K562 (cell line): ENCODE measurements at regions not wholly inside any gene's neighbourhood (a gene's known extent, or its start where the extent isn't known, plus 50 kb on each side); places are given as distances from the start of the nearest gene placed in this dataset.

Experiments
- KAT2B ChIP-seq: IDR thresholded peaks from one replicate; pipeline ENCODE4 v1.6.1; 2012; ENCODE audit warnings: low read depth, mild to moderate bottlenecking, control low read depth, inconsistent platforms, low read length, moderate library complexity
- RAD51 ChIP-seq: fragments of 450-650 bp; IDR thresholded peaks from 2 replicates; pipeline ENCODE4 v1.7.1; 2016; ENCODE audit warnings: low read depth, mild to moderate bottlenecking, borderline replicate concordance
- RFX5 ChIP-seq: IDR thresholded peaks from 2 replicates; pipeline ENCODE4 v1.6.1; 2011; ENCODE audit warnings: low read depth, mild to moderate bottlenecking, improper control_type of control experiment, low read length
- SMARCC2 ChIP-seq: fragments of 450-650 bp; IDR thresholded peaks from 2 replicates; pipeline ENCODE4 v1.6.1; 2017; ENCODE audit warnings: antibody characterized with exemption, moderate library complexity, mild to moderate bottlenecking, low read depth
- TBP ChIP-seq: optimal IDR thresholded peaks from 2 replicates; pipeline ENCODE3; 2011; ENCODE audit warnings: low read depth, low read length, improper control_type of control experiment
- ZNF696 ChIP-seq: fragments of 250-450 bp; sonication (Bioruptor Pico); conservative IDR thresholded peaks from 2 replicates; pipeline ENCODE4 v1.4.0; 2020; ENCODE audit warnings: mild to moderate bottlenecking, moderate library complexity
- TF ChIP-seq, protein P1 (sequence below): fragments of 150-350 bp; conservative IDR thresholded peaks from 2 replicates; pipeline ENCODE4 v1.6.1; 2014; ENCODE audit warnings: low read length
- TF ChIP-seq, protein P2 (sequence below), 2 experiments: IDR thresholded peaks in 1 of 2; conservative IDR thresholded peaks in 1 of 2; 2 replicates each; pipeline ENCODE4 v1.6.1; 2016; ENCODE audit warnings: low read depth in 2 of 2, mild to moderate bottlenecking in 1 of 2, missing compliant biosample characterization in 1 of 2, missing genetic modification characterization in 1 of 2, moderate library complexity in 1 of 2

- TF ChIP-seq, protein P1, sequence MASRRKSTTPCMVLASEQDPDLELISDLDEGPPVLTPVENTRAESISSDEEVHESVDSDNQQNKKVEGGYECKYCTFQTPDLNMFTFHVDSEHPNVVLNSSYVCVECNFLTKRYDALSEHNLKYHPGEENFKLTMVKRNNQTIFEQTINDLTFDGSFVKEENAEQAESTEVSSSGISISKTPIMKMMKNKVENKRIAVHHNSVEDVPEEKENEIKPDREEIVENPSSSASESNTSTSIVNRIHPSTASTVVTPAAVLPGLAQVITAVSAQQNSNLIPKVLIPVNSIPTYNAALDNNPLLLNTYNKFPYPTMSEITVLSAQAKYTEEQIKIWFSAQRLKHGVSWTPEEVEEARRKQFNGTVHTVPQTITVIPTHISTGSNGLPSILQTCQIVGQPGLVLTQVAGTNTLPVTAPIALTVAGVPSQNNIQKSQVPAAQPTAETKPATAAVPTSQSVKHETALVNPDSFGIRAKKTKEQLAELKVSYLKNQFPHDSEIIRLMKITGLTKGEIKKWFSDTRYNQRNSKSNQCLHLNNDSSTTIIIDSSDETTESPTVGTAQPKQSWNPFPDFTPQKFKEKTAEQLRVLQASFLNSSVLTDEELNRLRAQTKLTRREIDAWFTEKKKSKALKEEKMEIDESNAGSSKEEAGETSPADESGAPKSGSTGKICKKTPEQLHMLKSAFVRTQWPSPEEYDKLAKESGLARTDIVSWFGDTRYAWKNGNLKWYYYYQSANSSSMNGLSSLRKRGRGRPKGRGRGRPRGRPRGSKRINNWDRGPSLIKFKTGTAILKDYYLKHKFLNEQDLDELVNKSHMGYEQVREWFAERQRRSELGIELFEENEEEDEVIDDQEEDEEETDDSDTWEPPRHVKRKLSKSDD = no peak
- TF ChIP-seq KAT2B = no peak
- TF ChIP-seq, protein P2, sequence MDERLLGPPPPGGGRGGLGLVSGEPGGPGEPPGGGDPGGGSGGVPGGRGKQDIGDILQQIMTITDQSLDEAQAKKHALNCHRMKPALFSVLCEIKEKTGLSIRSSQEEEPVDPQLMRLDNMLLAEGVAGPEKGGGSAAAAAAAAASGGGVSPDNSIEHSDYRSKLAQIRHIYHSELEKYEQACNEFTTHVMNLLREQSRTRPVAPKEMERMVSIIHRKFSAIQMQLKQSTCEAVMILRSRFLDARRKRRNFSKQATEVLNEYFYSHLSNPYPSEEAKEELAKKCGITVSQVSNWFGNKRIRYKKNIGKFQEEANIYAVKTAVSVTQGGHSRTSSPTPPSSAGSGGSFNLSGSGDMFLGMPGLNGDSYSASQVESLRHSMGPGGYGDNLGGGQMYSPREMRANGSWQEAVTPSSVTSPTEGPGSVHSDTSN (CRISPR knock-in tag; IDR thresholded peaks at IDR 0.05; ENCODE audit: low read depth) = no peak
- TF ChIP-seq, protein P2 (tag; conservative IDR thresholded peaks at IDR 0.05; ENCODE audit: low read depth) = no peak
- no peak for TF ChIP-seq ZNF696 (CRISPR knock-in tag)
- no peak for TF ChIP-seq SMARCC2
- TF ChIP-seq RFX5 = no peak
- TF ChIP-seq RAD51 = no peak
- TF ChIP-seq TBP = no peak
Measured at GRCh38 chr21:43278766-43279577, 110.2 kb downstream of the CRYAA start (continued).
